PC-3 (cell line): ENCODE measurements at regions not wholly inside any gene's neighbourhood (a gene's known extent, or its start where the extent isn't known, plus 50 kb on each side); places are given as distances from the start of the nearest gene placed in this dataset.

Experiments used
- EZH2 ChIP-seq: fragments of 300-600 bp; sonication (generic); IDR thresholded peaks from one replicate; pipeline ENCODE4 v1.6.1; 2017; ENCODE audit warnings: antibody characterized with exemption, mild to moderate bottlenecking, low read length; ENCODE audit not compliant: unreplicated experiment
- TF ChIP-seq, protein P1 (sequence below): fragments of 300-600 bp; sonication (generic); conservative IDR thresholded peaks from 2 replicates; pipeline ENCODE4 v1.5.1; 2017; ENCODE audit warnings: antibody characterized with exemption, low read depth, mild to moderate bottlenecking, low read length

DNA sequence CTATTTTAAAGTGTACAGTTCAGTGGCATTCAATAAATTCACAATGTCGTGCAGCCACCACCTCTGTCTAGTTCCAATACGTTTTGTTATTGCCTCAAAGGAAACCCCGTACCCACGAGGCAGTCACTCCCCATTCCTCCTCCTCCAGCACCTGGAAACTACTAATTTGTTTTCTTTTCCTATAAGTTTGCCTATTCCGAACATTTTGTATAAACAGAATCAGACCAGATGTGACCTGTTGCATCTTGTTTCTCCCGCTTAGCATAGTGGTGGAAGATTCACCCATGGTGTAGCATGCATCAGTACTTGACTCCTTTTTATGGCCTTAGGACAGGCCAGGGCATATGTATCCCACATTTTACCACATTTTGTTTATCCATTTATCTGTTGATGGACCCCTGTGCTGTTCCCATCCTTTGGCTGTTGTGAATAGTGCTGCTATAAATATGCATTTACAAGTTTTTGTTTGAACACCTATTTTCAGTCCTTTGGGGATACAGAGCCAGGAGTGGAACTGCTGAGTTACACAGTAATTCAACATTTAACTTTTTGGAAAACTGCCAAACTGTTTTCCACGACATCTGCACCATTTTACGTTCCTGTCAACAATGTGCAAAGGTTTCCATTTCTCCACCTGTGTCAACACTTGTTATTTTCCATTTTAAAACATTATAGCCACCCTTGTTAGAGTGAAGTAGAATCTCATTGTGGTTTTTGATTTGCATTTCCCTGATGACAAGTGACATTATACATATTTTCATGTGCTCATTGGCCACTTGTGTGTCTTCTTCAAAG, 57.8 kb upstream of the STX18 start:
- TF ChIP-seq, protein P1, sequence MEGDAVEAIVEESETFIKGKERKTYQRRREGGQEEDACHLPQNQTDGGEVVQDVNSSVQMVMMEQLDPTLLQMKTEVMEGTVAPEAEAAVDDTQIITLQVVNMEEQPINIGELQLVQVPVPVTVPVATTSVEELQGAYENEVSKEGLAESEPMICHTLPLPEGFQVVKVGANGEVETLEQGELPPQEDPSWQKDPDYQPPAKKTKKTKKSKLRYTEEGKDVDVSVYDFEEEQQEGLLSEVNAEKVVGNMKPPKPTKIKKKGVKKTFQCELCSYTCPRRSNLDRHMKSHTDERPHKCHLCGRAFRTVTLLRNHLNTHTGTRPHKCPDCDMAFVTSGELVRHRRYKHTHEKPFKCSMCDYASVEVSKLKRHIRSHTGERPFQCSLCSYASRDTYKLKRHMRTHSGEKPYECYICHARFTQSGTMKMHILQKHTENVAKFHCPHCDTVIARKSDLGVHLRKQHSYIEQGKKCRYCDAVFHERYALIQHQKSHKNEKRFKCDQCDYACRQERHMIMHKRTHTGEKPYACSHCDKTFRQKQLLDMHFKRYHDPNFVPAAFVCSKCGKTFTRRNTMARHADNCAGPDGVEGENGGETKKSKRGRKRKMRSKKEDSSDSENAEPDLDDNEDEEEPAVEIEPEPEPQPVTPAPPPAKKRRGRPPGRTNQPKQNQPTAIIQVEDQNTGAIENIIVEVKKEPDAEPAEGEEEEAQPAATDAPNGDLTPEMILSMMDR = no peak
- no peak for TF ChIP-seq EZH2
